ENCODE measurements at regions not wholly inside any gene's neighbourhood (a gene's known extent, or its start where the extent isn't known, plus 50 kb on each side); places are given as distances from the start of the nearest gene placed in this dataset.

DNA sequence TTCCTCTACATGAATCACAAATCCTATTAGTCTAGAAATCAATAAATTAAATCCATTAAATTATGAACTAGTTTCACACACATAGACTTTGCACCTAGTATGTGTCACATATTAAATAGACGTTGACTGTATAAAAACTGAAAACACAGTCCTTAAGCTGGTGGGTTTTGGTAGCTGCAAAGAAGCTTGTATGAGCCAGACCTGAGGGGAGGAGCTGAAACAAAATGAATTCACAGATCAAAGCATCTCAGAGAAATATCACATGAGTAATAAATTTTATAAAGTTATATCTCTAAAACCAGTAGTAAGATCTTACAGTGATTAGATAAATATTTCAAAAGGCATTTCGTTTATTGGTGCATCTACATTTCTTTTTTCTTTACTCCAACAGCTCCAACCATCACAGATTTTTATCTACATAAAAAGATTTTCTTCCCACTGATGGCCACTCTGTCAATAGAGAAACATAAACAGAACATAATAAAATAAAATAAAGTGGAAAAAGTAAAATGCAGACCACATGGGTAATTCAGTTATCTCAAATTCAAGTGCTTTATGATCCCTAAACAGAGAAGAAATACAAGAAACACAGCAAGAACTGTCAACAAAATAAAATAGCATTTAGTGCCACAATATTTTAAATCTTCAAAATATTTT is 420.0 kb upstream of the CYRIA start:
- Mint-ChIP-seq H3K36me3 (ENCODE audit: low read depth) (no peaks in the 10 kb centered on the region), H3K4me3 (no peak overlapping the region), H3K9me3 (no peaks in the 10 kb centered on the region), H3K4me1 (ENCODE audit: low read depth) (no peaks in the 10 kb centered on the region), H3K27ac (no peak overlapping the region), H3K27me3 (no peaks in the 10 kb centered on the region)
- intact Hi-C loops (cut with micrococcal nuclease): no loop called here

DNA sequence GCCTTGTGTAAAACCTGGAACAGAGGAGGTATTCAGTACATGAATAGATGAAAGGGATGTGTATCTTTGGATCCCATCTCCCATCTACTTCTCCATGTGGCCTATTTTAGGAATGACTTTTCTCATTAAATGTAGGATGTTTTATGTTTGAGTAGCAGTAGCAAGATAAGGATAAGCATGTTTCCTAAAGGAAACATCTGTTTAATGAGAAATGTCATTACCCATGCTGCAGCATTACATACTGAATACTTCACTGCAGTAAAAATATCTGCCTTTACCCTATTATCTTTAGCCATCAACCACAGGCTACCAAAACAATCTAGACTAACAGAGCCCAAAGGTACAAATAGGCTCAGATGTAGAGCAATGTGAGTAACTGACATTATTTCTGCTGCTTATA is 419.2 kb upstream of the CYRIA start:
- intact Hi-C loops (cut with micrococcal nuclease): no loop called here
- no peak overlapping the region for H3K4me3 Mint-ChIP-seq
- no peaks in the 10 kb centered on the region for H3K36me3 Mint-ChIP-seq (ENCODE audit: low read depth)
- H3K4me1 Mint-ChIP-seq (ENCODE audit: low read depth): no peaks in the 10 kb centered on the region
- no peaks in the 10 kb centered on the region for H3K27me3 Mint-ChIP-seq
- H3K9me3 Mint-ChIP-seq: peaks cover 7% of the 10 kb centered on the region
- H3K27ac Mint-ChIP-seq: no peak overlapping the region

DNA sequence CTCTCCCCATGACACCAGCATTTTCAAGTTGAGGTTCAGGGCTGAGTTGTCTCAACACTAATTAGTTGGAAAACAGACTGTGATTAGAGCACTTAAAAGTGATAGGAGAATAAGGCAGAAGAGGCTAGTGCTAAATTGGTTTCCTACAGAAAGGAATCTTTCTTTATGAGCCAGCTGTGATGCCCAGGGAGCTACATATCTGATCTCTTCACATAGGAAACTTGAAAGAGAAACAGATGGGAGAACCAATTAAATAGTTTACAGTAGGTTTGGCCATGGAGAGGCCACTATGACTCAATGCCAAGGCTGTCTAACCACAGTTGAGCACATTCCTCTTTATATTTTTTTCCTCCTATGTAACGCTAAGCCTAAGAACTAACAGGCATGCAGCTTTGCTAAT is 418.3 kb upstream of the CYRIA start:
- intact Hi-C loops (cut with micrococcal nuclease): no loop called here
- H3K4me3 Mint-ChIP-seq: no peak overlapping the region
- H3K9me3 Mint-ChIP-seq: peaks cover 17% of the 10 kb centered on the region
- no peaks in the 10 kb centered on the region for H3K36me3 Mint-ChIP-seq (ENCODE audit: low read depth)
- no peaks in the 10 kb centered on the region for H3K27me3 Mint-ChIP-seq
- H3K4me1 Mint-ChIP-seq (ENCODE audit: low read depth): no peaks in the 10 kb centered on the region
- H3K27ac Mint-ChIP-seq: no peak overlapping the region

DNA sequence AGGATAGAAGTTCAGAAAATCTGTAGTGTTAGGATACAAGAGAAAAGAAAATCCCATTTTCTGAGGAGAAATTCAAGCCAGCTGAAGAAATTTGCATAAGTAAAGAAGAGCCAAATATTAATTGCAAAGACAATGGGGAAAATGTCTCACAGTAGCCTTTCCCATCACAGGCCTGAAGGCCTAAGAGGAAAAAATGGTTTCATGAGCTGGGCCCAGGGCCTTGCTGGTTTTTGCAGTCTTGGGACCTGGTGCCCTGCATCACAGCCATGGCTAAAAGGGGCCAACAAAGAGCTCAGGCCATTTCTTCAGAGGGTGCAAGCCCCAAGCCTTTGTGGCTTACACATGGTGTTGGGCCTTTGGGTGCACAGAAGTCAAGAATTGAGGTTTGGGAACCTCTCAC is 413.6 kb upstream of the CYRIA start:
- Mint-ChIP-seq H3K27ac (no peak overlapping the region), H3K36me3 (ENCODE audit: low read depth) (no peaks in the 10 kb centered on the region), H3K27me3 (no peaks in the 10 kb centered on the region), H3K4me3 (no peak overlapping the region), H3K9me3 (peaks cover 29% of the 10 kb centered on the region), H3K4me1 (ENCODE audit: low read depth) (no peaks in the 10 kb centered on the region)
- intact Hi-C loops (cut with micrococcal nuclease): no loop called here

DNA sequence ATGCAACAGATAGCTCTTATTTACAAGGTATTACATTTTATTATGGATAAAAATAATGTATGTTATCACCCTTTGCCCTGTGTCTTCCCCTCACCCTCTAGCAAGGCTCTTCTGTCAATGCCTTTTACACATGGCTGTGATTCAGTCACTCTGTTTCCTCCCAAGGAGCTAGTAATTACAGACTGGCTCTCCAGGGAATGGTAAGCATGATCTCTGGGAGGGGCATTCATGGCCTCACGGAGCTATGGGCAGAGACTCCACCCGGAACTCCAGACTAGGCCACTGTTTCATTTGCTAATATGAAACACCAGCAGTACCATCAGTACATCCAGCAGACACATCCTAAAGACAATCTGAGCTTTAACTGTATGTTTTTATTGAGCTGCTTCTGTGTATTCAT is 410.9 kb upstream of the CYRIA start:
- Mint-ChIP-seq H3K4me3 (no peak overlapping the region), H3K27ac (no peak overlapping the region), H3K4me1 (ENCODE audit: low read depth) (no peaks in the 10 kb centered on the region), H3K9me3 (peaks cover 34% of the 10 kb centered on the region), H3K27me3 (no peaks in the 10 kb centered on the region), H3K36me3 (ENCODE audit: low read depth) (no peaks in the 10 kb centered on the region)
- intact Hi-C loops (cut with micrococcal nuclease): no loop called here

DNA sequence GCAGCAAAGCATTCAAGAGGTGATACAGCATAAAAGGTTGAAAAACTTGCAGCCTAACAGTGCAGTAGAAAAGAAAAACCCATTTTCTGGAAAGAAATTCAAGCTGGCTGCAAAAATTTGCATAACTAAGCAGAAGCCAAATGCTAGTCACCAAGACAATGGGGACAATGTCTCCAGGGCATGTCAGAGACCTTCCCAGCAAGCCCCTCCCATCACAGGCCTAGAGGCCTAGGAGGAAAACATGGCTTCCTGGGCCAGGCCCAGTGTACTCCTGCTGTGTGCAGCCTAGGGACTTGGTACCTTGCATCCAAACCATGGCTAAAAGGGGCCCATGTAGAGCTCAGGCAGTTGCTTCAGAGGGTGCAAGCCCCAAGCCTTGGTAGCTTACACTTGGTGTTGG is 405.1 kb upstream of the CYRIA start:
- Mint-ChIP-seq H3K4me3 (no peak overlapping the region), H3K36me3 (ENCODE audit: low read depth) (no peaks in the 10 kb centered on the region), H3K27ac (no peak overlapping the region), H3K27me3 (no peaks in the 10 kb centered on the region), H3K4me1 (ENCODE audit: low read depth) (no peaks in the 10 kb centered on the region), H3K9me3 (peaks cover 22% of the 10 kb centered on the region)
- intact Hi-C loops (cut with micrococcal nuclease): no loop called here

DNA sequence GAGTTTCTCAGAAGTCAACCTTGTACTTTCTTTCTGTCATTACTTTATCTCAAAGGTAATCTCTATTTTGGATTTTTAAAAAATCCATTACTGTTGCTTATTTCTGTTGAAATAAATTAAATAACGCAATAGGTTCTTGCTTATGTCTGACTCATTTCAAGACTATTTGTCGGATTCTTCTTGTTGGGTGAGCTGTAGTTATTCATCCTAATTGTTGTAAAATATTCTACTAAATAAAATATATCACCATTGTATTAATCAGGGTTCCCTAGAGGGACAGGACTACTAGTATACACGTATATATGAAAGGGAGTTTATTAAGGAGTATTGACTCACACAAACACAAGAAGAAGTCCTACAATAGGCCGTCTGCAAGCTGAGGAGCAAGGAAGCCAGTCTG is 403.9 kb upstream of the CYRIA start:
- Mint-ChIP-seq H3K4me1 (ENCODE audit: low read depth) (no peaks in the 10 kb centered on the region), H3K4me3 (no peak overlapping the region), H3K27me3 (no peaks in the 10 kb centered on the region), H3K9me3 (peaks cover 22% of the 10 kb centered on the region), H3K27ac (no peak overlapping the region), H3K36me3 (ENCODE audit: low read depth) (no peaks in the 10 kb centered on the region)
- intact Hi-C loops (cut with micrococcal nuclease): no loop called here

DNA sequence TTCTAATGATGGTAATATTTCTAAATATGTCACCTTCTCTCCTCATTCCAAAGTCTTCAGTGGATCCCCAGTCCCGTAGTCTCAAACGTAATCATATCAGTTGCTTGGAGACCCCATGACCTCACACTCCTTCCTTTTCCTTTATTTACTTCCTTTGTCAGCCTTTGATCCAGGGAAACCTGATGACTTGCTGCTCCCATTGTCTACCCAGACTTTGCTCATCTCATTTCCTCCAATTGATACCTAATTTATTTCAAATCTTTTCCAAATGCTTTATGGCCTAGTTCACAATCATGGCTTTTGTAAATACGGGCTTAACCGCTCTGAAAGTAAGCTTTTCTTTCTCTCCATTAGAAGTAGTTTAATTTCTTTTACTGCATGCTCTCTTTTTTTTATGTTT is 402.4 kb upstream of the CYRIA start:
- no peak overlapping the region for H3K27ac Mint-ChIP-seq
- H3K4me1 Mint-ChIP-seq (ENCODE audit: low read depth): no peaks in the 10 kb centered on the region
- no peak overlapping the region for H3K4me3 Mint-ChIP-seq
- H3K9me3 Mint-ChIP-seq: peaks cover 22% of the 10 kb centered on the region
- no peaks in the 10 kb centered on the region for H3K27me3 Mint-ChIP-seq
- intact Hi-C loops (cut with micrococcal nuclease): no loop called here
- H3K36me3 Mint-ChIP-seq (ENCODE audit: low read depth): no peaks in the 10 kb centered on the region

DNA sequence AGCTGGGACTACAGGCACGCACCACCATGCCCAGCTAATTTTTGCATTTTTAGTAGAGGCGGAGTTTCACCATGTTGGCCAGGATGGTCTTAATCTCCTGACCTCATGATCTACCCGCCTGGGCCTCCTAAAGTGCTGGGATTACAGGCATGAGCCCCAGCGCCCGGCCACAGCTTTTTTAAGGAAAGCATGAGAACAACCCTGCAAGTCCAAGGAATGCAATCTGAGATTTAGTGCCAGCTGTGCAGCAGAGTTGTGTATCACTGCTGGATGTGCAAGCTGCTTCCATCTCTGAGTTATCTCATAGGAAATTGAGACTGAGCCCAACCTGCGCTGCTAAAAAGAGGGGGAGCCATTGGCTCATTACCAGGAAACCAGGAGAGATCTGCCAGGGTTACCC is 399.9 kb upstream of the CYRIA start:
- no peaks in the 10 kb centered on the region for H3K27me3 Mint-ChIP-seq
- peaks cover 7% of the 10 kb centered on the region for H3K9me3 Mint-ChIP-seq
- intact Hi-C loops (cut with micrococcal nuclease): no loop called here
- H3K4me3 Mint-ChIP-seq: no peak overlapping the region
- H3K4me1 Mint-ChIP-seq (ENCODE audit: low read depth): no peaks in the 10 kb centered on the region
- H3K27ac Mint-ChIP-seq: no peak overlapping the region
- H3K36me3 Mint-ChIP-seq (ENCODE audit: low read depth): no peaks in the 10 kb centered on the region

DNA sequence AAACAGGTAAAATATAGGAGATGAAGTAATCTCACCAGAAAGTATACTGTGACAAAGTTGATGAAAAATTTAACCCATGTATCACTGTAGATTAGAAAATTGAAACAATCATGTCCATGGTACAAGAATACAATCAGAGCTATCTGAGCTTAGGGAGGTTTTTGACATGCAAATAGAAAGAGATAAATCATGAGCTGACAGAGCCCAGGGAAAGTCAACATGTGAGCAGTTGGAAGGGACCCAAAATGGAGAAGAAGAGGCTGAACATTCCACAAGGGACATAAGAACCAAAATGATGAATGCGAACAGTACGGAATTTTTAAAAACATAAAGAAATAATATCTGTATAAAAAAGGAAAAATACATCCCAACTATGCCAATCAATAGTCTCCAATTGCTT is 395.4 kb upstream of the CYRIA start:
- H3K4me3 Mint-ChIP-seq: no peak overlapping the region
- H3K27me3 Mint-ChIP-seq: no peaks in the 10 kb centered on the region
- no peaks in the 10 kb centered on the region for H3K36me3 Mint-ChIP-seq (ENCODE audit: low read depth)
- intact Hi-C loops (cut with micrococcal nuclease): no loop called here
- H3K9me3 Mint-ChIP-seq: no peaks in the 10 kb centered on the region
- H3K27ac Mint-ChIP-seq: no peak overlapping the region
- no peaks in the 10 kb centered on the region for H3K4me1 Mint-ChIP-seq (ENCODE audit: low read depth)

DNA sequence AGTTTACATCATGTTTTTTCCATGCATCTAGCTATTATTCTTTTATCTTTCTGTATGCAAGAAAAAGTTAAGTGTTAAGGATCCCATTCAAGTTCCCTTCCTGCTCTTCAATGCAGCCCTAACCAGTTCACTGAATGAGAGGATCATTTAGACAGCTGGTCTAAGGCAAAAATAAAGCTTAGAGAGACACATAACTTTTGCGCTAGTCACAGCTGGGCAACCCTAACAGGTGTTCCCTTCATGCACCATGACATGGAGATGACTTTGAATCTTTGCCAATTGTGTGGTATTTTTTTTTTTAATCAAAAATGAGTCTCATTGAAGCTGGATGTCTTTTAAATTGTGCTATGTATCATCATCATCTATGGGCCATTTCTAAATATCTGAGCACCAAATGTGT is 393.8 kb upstream of the CYRIA start:
- Mint-ChIP-seq H3K4me1 (ENCODE audit: low read depth) (no peaks in the 10 kb centered on the region), H3K36me3 (ENCODE audit: low read depth) (no peaks in the 10 kb centered on the region), H3K9me3 (no peaks in the 10 kb centered on the region), H3K27me3 (no peaks in the 10 kb centered on the region), H3K27ac (no peak overlapping the region), H3K4me3 (no peak overlapping the region)
- intact Hi-C loops (cut with micrococcal nuclease): no loop called here

DNA sequence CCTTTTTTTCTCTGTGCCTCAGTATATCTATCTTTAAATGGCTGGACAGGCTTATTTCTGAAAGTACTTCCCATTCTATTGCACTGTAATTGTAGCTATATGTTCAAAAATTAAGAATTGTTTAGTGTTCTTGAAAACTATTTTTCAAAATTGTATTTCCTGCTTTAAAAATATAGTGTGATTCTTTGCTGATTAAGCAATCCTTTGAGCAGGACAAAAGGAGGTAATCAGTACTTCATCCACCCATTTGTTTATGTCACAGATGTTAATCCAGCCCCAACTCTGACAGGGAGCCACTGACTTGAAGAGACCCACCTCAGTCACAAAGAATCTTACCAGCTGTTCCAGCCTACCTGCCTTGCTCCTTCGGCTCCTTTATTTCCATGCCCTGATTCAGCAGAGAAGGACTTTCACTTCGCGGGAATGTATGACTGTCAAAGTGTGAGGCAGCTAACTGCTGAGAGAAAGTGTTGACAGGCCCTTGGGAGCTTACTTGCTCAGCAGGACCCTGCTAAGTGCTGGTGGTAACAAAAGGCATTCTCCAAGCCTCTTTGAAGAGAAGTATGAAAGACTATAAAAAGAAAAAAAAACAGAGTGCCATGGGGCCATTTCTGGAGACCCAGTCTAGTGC is 393.3 kb upstream of the CYRIA start:
- H3K9me3 Mint-ChIP-seq: no peaks in the 10 kb centered on the region
- H3K4me3 Mint-ChIP-seq: no peak overlapping the region
- no peaks in the 10 kb centered on the region for H3K4me1 Mint-ChIP-seq (ENCODE audit: low read depth)
- H3K36me3 Mint-ChIP-seq (ENCODE audit: low read depth): no peaks in the 10 kb centered on the region
- intact Hi-C loops (cut with micrococcal nuclease): no loop called here
- H3K27ac Mint-ChIP-seq: no peak overlapping the region
- no peaks in the 10 kb centered on the region for H3K27me3 Mint-ChIP-seq

DNA sequence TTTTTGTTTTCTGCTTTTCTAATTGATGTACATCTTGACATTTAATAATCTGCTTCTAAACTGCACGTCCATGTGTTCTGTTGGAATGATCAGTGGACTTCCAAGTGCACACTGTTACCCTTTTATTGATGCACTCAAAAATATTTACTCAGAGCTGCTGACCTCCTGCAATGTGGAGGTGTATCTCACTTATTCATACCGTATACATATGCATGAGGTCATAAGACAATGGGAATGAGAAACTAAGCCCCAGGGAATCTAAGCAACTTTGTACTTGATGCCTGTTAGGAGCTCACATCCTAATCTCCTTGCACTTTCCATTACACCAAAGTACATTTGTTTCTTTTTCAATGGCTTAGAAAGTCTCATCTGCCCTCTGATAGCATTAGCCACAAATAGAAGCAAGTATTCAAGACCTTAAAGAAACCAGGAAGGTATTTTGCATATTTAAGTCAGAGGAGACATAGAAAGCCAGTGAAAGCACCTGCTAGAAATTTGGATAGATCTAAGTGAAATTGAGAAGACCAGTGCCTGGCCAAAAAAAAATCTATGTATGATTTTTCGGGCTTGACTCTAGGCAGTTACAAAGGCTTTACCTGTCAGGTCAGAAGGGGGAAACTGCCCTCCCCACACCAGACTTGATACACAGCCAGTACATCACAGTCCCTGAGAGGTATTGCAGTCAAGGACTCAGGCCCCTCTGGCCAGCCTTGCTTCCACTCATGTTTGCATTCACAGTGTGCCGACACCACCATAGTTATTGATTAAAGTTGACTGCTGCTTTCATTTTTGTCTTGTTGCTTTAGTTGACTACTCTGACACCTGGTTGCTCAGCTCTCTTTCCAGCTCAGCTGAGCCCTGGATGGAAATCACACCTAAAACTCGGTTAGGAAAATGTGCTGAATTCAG is 391.7 kb upstream of the CYRIA start:
- H3K27me3 Mint-ChIP-seq: no peaks in the 10 kb centered on the region
- no peaks in the 10 kb centered on the region for H3K4me1 Mint-ChIP-seq (ENCODE audit: low read depth)
- no peaks in the 10 kb centered on the region for H3K9me3 Mint-ChIP-seq
- no peaks in the 10 kb centered on the region for H3K36me3 Mint-ChIP-seq (ENCODE audit: low read depth)
- H3K27ac Mint-ChIP-seq: no peak overlapping the region
- intact Hi-C loops (cut with micrococcal nuclease): no loop called here
- H3K4me3 Mint-ChIP-seq: no peak overlapping the region

DNA sequence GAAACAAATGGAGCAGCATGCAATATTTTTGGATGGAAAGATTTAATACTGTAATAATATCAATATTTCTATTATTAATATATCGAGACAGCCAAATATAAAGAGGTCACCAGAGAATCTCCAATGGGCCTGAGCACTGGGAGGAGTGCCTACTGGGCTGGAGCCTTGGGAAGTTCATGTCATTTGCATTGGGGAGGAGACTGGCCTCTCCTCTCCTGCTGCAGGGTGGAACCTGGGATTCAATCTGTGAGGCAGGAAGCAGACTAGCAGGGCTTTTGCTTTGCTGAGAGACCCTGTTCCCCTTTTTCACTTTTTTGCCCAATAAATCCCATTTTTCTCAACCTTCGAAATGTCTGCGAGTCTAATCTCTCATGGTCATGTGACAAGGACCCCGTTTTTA is 390.6 kb upstream of the CYRIA start:
- H3K27me3 Mint-ChIP-seq: no peaks in the 10 kb centered on the region
- intact Hi-C loops (cut with micrococcal nuclease): no loop called here
- H3K36me3 Mint-ChIP-seq (ENCODE audit: low read depth): no peaks in the 10 kb centered on the region
- no peak overlapping the region for H3K27ac Mint-ChIP-seq
- no peaks in the 10 kb centered on the region for H3K4me1 Mint-ChIP-seq (ENCODE audit: low read depth)
- no peak overlapping the region for H3K4me3 Mint-ChIP-seq
- H3K9me3 Mint-ChIP-seq: no peaks in the 10 kb centered on the region

All from dendritic cell treated with granulocyte-macrophage colony-stimulating factor and Interleukin-4, amounts not matched to agents 40 ng/mL and 50 ng/mL, for 4 days (primary cell).